ENCODE measurements at regions not wholly inside any gene's neighbourhood (a gene's known extent, or its start where the extent isn't known, plus 50 kb on each side); places are given as distances from the start of the nearest gene placed in this dataset.

- WGBS (ENCODE audit: insufficient coverage, insufficient replicate concordance, low lambda C conversion rate, missing lambda C conversion rate): 54% methylated on average over 6 of the region's 6 CpGs
- BruUV-seq (replicated peaks): no TSS peak
- intact Hi-C loops (cut with micrococcal nuclease; ENCODE audit: unreplicated experiment): no loop called here
These were observed 320.9 kb downstream of the TFEC start for GRCh38 chr7:115709664-115710063.

GRCh38 chr7:115708013-115708341 lies 322.6 kb downstream of the TFEC start:
- Histone ChIP-seq H2AFZ (ENCODE audit: control insufficient read depth, low read depth, low read length) (no peak overlapping the region), H3K36me3 (ENCODE audit: control insufficient read depth in 2 of 2, insufficient read depth in 2 of 2, low read length in 1 of 2) (no peaks in the 10 kb centered on the region), H3K4me1 (ENCODE audit: control insufficient read depth, insufficient read depth, low read length) (no peaks in the 10 kb centered on the region), H3K27ac (ENCODE audit: control insufficient read depth, insufficient read depth) (no peak overlapping the region), H3K27me3 (replicated peaks in 1 of 2; ENCODE audit: control insufficient read depth in 2 of 2, insufficient read depth in 2 of 2, low read length in 1 of 2) (no peaks in the 10 kb centered on the region), H3K4me2 (ENCODE audit: control insufficient read depth, insufficient read depth) (no peak overlapping the region), H3K4me3 (no peak overlapping the region), H4K20me1 (ENCODE audit: control insufficient read depth, insufficient read depth) (no peaks in the 10 kb centered on the region), H3K79me2 (ENCODE audit: control insufficient read depth, insufficient read depth, low read length) (no peaks in the 10 kb centered on the region), H3K9ac (ENCODE audit: control insufficient read depth, insufficient read depth, low read length) (no peak overlapping the region), H3K9me3 (replicated peaks; ENCODE audit: control insufficient read depth, insufficient read depth, low read length) (no peaks in the 10 kb centered on the region)
- ChIA-PET POLR2A (no interaction called here), CTCF (interaction anchor here (1.1 to 1.8 kb wide), 4 partner anchors 18 to 179 kb away, joined by 3 to 7 read pairs (median 4); no protein-coding TSS in a partner anchor), RAD21 (ENCODE audit: unreplicated experiment) (no interaction called here), SMC1A (ENCODE audit: uncharacterized antibody, unreplicated experiment) (interaction anchor here (1.0 to 1.1 kb wide), 2 partner anchors 21 to 246 kb away, joined by 3 to 4 read pairs; no protein-coding TSS in a partner anchor)
- FAIRE-seq (no peak), DNase-seq (ENCODE audit: low read depth, low spot score) (no peak), ATAC-seq (no peak)
- TF ChIP-seq ESRRA (IDR thresholded peaks at IDR 0.05; ENCODE audit: low read length) (no peak), ZNF217 (IDR thresholded peaks at IDR 0.05) (no peak), PML (IDR thresholded peaks at IDR 0.05; ENCODE audit: low read length) (no peak), HCFC1 (IDR thresholded peaks at IDR 0.05; ENCODE audit: low read length) (no peak), YBX1 (IDR thresholded peaks at IDR 0.05) (no peak), NRF1 (conservative IDR thresholded peaks at IDR 0.05; ENCODE audit: low read depth, low read length) (no peak)
- WGBS (ENCODE audit: insufficient coverage, insufficient replicate concordance, low lambda C conversion rate, missing lambda C conversion rate): 60% methylated on average over 4 of the region's 4 CpGs
- in situ Hi-C loops (cut with MboI) (no loop called here), intact Hi-C loops (cut with micrococcal nuclease; ENCODE audit: unreplicated experiment) (no loop called here)
- no TSS peak for BruUV-seq (replicated peaks)

More at GRCh38 chr7:115709664-115710063, 320.9 kb downstream of the TFEC start:
- H2AFZ ChIP-seq (ENCODE audit: control insufficient read depth, low read depth, low read length): no peak overlapping the region
- POLR2A ChIA-PET: no interaction called here
- no peak overlapping the region for H3K4me3 ChIP-seq
- no peak overlapping the region for H3K4me2 ChIP-seq (ENCODE audit: control insufficient read depth, insufficient read depth)
- ATAC-seq (no peak), FAIRE-seq (no peak), DNase-seq (ENCODE audit: low read depth, low spot score) (no peak)
- RAD21 ChIA-PET (ENCODE audit: unreplicated experiment): no interaction called here
- TF ChIP-seq NR2C1 (IDR thresholded peaks at IDR 0.05) (no peak), ETV6 (conservative IDR thresholded peaks at IDR 0.05 in 1 of 2, IDR thresholded peaks at IDR 0.05 in 1 of 2; ENCODE audit: borderline replicate concordance in 1 of 2, low read depth in 1 of 2) (no peak), NBN (IDR thresholded peaks at IDR 0.05) (no peak), RAD21 (IDR thresholded peaks at IDR 0.05; ENCODE audit: insufficient read depth, low read depth, low read length) (no peak), GABPA (IDR thresholded peaks at IDR 0.05; ENCODE audit: low read depth) (no peak)
- H3K9ac ChIP-seq (ENCODE audit: control insufficient read depth, insufficient read depth, low read length): no peak overlapping the region
- H3K27me3 ChIP-seq (replicated peaks in 1 of 2; ENCODE audit: control insufficient read depth in 2 of 2, insufficient read depth in 2 of 2, low read length in 1 of 2): no peaks in the 10 kb centered on the region
- CTCF ChIA-PET: no interaction called here
- H3K36me3 ChIP-seq (ENCODE audit: control insufficient read depth in 2 of 2, insufficient read depth in 2 of 2, low read length in 1 of 2): no peaks in the 10 kb centered on the region
- H4K20me1 ChIP-seq (ENCODE audit: control insufficient read depth, insufficient read depth): no peaks in the 10 kb centered on the region
- H3K4me1 ChIP-seq (ENCODE audit: control insufficient read depth, insufficient read depth, low read length): no peaks in the 10 kb centered on the region
- no peak overlapping the region for H3K27ac ChIP-seq (ENCODE audit: control insufficient read depth, insufficient read depth)
- in situ Hi-C loops (cut with MboI): no loop called here
- H3K9me3 ChIP-seq (replicated peaks; ENCODE audit: control insufficient read depth, insufficient read depth, low read length): no peaks in the 10 kb centered on the region
- no peaks in the 10 kb centered on the region for H3K79me2 ChIP-seq (ENCODE audit: control insufficient read depth, insufficient read depth, low read length)
- SMC1A ChIA-PET (ENCODE audit: uncharacterized antibody, unreplicated experiment): interaction anchor here (0.7 to 0.8 kb wide), 2 partner anchors 15 to 17 kb away, joined by 3 to 4 read pairs; no protein-coding TSS in a partner anchor
